Caco-2 (cell line): ENCODE measurements at regions not wholly inside any gene's neighbourhood (a gene's known extent, or its start where the extent isn't known, plus 50 kb on each side); places are given as distances from the start of the nearest gene placed in this dataset.

Experiments used
- BruUV-seq: library from RNA; stranded (reverse); fragments of 400-500 nt; replicated peaks from 2 replicates; lab custom pipeline; 2021; lab: Mats Ljungman, UMichigan
- CTCF ChIA-PET: fragments of 300-600 bp; sonication (Branson Sonifier 250); formaldehyde crosslinking; loops from one replicate; lab custom pipeline; 2022; ENCODE audit warnings: antibody characterized with exemption; lab: Charles Lee
- POLR2A ChIA-PET: fragments of 300-600 bp; sonication (Branson Sonifier 250); formaldehyde crosslinking; loops from one replicate; lab custom pipeline; 2022; ENCODE audit warnings: antibody characterized with exemption; lab: Charles Lee
- DNase-seq, 2 experiments: peaks; one replicate each; pipeline versions ENCODE4 v3.0.0 to v3.0.0-alpha.2; 2020 to 2022
- H3K27me3 ChIP-seq: replicated peaks from 2 replicates; pipeline ENCODE4 v1.6.0; 2011; ENCODE audit warnings: low read length; ENCODE audit not compliant: control insufficient read depth, insufficient read depth
- H3K36me3 ChIP-seq: 2 replicates; pipeline ENCODE4 v1.5.1; 2011; ENCODE audit warnings: low read length; ENCODE audit not compliant: control insufficient read depth, insufficient read depth
- H3K4me1 ChIP-seq: fragments of 250-450 bp; sonication (Bioruptor Pico); 2 replicates; pipeline ENCODE4 v1.5.1; 2020; ENCODE audit warnings: mild to moderate bottlenecking
- H3K4me3 ChIP-seq: 2 replicates; pipeline ENCODE4 v1.5.1; 2011; ENCODE audit warnings: low read depth, mild to moderate bottlenecking, control low read depth, low read length
- H3K9me3 ChIP-seq: fragments of 250-450 bp; sonication (Bioruptor Pico); 2 replicates; pipeline ENCODE4 v1.5.1; 2020; ENCODE audit warnings: mild to moderate bottlenecking, moderate library complexity
- H3K27ac Mint-ChIP-seq: one replicate; pipeline ENCODE4 v1.8.0; 2022; ENCODE audit warnings: mixed read lengths; ENCODE audit not compliant: unreplicated experiment
- H3K27me3 Mint-ChIP-seq: one replicate; pipeline ENCODE4 v1.8.0; 2022; ENCODE audit warnings: mixed read lengths; ENCODE audit not compliant: insufficient read depth, unreplicated experiment
- H3K36me3 Mint-ChIP-seq: one replicate; pipeline ENCODE4 v1.8.0; 2022; ENCODE audit warnings: mild to moderate bottlenecking, mixed read lengths; ENCODE audit not compliant: insufficient read depth, unreplicated experiment
- H3K4me1 Mint-ChIP-seq: one replicate; pipeline ENCODE4 v1.8.0; 2022; ENCODE audit warnings: low read depth, mixed read lengths; ENCODE audit not compliant: unreplicated experiment
- H3K4me3 Mint-ChIP-seq: one replicate; pipeline ENCODE4 v1.8.0; 2022; ENCODE audit warnings: mild to moderate bottlenecking, moderate library complexity, mixed read lengths; ENCODE audit not compliant: unreplicated experiment
- H3K9me3 Mint-ChIP-seq: one replicate; pipeline ENCODE4 v1.8.0; 2022; ENCODE audit warnings: mixed read lengths; ENCODE audit not compliant: unreplicated experiment
- intact Hi-C: fragments of 100-400 bp; cut with micrococcal nuclease; formaldehyde crosslinking; loops from one replicate; pipeline ENCODE4 v1.10.0; 2022; ENCODE audit not compliant: unreplicated experiment
- TF ChIP-seq, protein P1 (sequence below), 2 experiments: fragments of 200-600 bp in 1 of 2; IDR thresholded peaks; 1 replicate in 1 of 2; 2 replicates in 1 of 2; pipeline versions ENCODE4 v1.5.1 to v1.8.0; 2011 to 2022; ENCODE audit warnings: antibody characterized with exemption in 1 of 2, control low read depth in 1 of 2, inconsistent platforms in 1 of 2, low read depth in 1 of 2, low read length in 1 of 2, mild to moderate bottlenecking in 1 of 2, moderate library complexity in 1 of 2; ENCODE audit not compliant: insufficient read depth in 1 of 2, severe bottlenecking in 1 of 2, unreplicated experiment in 1 of 2

DNA sequence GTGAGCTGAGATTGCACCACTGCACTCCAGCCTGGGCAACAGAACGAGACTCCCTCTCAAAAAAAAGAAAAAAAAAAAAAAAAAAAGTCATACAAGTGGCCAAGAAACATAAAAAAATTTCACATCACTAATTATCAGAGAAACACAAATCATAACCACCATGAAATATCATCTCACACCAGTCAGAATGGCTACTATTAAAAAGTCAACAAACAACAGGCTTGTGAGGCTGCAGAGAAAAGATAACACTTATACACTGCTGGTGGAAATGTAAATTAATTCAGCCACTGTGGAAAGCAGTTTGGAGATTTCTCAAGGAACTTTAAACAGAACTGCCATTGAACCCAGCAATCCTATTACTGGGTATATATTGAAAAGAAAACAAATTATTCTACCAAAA is 291.1 kb upstream of the MCTP2 start:
- POLR2A ChIA-PET: no interaction called here
- intact Hi-C loops: no loop called here
- no peak for DNase-seq
- CTCF ChIA-PET: no interaction called here
- Mint-ChIP-seq H3K4me1 (peaks cover 7% of the 10 kb centered on the region), H3K36me3 (no peaks in the 10 kb centered on the region), H3K9me3 (peaks cover 7% of the 10 kb centered on the region), H3K27ac (no peak overlapping the region), H3K27me3 (no peaks in the 10 kb centered on the region), H3K4me3 (no peak overlapping the region)
- no peaks in the 10 kb centered on the region for H3K27me3 ChIP-seq
- no peaks in the 10 kb centered on the region for H3K4me1 ChIP-seq
- TF ChIP-seq, protein P1, sequence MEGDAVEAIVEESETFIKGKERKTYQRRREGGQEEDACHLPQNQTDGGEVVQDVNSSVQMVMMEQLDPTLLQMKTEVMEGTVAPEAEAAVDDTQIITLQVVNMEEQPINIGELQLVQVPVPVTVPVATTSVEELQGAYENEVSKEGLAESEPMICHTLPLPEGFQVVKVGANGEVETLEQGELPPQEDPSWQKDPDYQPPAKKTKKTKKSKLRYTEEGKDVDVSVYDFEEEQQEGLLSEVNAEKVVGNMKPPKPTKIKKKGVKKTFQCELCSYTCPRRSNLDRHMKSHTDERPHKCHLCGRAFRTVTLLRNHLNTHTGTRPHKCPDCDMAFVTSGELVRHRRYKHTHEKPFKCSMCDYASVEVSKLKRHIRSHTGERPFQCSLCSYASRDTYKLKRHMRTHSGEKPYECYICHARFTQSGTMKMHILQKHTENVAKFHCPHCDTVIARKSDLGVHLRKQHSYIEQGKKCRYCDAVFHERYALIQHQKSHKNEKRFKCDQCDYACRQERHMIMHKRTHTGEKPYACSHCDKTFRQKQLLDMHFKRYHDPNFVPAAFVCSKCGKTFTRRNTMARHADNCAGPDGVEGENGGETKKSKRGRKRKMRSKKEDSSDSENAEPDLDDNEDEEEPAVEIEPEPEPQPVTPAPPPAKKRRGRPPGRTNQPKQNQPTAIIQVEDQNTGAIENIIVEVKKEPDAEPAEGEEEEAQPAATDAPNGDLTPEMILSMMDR (IDR thresholded peaks at IDR 0.05; ENCODE audit: insufficient read depth in 1 of 2, low read depth in 1 of 2, low read length in 1 of 2, severe bottlenecking in 1 of 2, unreplicated experiment in 1 of 2): no peak
- no peak overlapping the region for H3K4me3 ChIP-seq
- no TSS peak for BruUV-seq
- no peaks in the 10 kb centered on the region for H3K36me3 ChIP-seq
- no peaks in the 10 kb centered on the region for H3K9me3 ChIP-seq

DNA sequence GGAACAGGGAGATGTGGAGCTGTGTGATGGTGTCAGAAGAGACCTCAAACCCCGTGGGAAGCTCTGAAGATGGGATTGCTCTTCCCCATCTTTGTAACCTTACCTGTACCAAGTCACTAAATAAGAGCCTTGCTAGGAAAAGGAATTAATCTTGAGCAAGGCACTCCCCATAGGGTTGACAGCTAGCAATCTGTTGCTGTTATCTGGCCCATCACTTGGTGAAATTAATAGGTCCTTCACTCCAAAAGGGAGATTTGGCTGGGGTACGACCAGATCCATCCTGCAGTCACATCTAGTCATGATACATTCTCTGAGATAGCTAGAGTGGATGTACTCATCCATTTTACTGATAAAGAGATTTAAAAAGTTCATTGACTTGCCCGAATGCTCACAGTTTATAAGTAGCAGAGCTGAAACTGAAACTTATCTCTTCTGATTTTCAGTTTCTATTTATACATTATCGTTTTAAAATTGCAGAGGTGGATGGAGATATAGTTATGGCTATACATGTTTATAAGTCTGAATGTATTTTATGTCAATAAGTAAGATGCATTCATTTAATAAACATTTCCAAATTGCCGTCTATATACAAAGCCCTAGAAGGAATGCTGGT is 299.1 kb upstream of the MCTP2 start:
- no peaks in the 10 kb centered on the region for H3K9me3 ChIP-seq
- POLR2A ChIA-PET: no interaction called here
- H3K27ac Mint-ChIP-seq: no peak overlapping the region
- H3K36me3 ChIP-seq: no peaks in the 10 kb centered on the region
- no peaks in the 10 kb centered on the region for H3K9me3 Mint-ChIP-seq
- DNase-seq: no peak
- no peak overlapping the region for H3K4me3 ChIP-seq
- H3K4me3 Mint-ChIP-seq: no peak overlapping the region
- H3K4me1 ChIP-seq: no peaks in the 10 kb centered on the region
- no TSS peak for BruUV-seq
- intact Hi-C loops: no loop called here
- CTCF ChIA-PET: no interaction called here
- H3K27me3 Mint-ChIP-seq: peaks cover 5% of the 10 kb centered on the region
- H3K4me1 Mint-ChIP-seq: peaks cover 8% of the 10 kb centered on the region
- no peaks in the 10 kb centered on the region for H3K27me3 ChIP-seq
- TF ChIP-seq, protein P1 (IDR thresholded peaks at IDR 0.05; ENCODE audit: insufficient read depth in 1 of 2, low read depth in 1 of 2, low read length in 1 of 2, severe bottlenecking in 1 of 2, unreplicated experiment in 1 of 2): no peak
- no peaks in the 10 kb centered on the region for H3K36me3 Mint-ChIP-seq

DNA sequence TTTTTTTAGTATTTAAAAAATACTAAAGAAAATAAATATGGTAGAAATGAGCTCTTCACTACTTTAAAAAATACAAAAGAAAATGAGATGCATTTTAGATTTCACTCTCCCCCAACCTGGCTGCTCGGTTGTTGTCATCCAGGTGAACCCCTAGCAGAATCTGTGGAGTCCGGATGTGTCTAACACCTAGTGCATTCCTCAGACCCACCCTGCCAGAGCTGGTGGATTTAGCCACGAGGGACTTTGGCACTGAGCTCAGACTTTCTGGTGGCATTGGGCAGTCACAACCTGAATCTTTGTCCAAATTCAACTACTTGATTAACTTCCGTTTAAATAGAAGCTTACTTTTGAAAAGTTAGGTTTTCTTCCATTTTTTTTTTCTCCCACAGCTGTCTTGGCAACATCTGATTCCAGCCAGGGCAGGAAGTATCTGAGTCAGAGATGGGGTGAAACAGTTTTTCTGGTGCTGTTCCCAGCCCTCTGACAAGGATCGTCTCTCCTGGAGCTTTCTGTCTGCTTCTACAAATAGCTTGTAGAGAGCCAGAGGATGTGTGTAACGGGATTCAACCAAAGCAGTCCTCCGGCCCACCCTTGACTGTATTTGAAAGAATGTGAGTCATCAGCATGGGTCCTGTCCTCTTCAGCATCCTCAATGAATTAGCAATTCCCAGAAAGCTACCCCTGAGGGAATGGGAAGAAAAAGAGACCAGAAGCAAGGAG is 301.8 kb upstream of the MCTP2 start:
- no peaks in the 10 kb centered on the region for H3K27me3 ChIP-seq
- peaks cover 8% of the 10 kb centered on the region for H3K4me1 Mint-ChIP-seq
- peaks cover 5% of the 10 kb centered on the region for H3K27me3 Mint-ChIP-seq
- intact Hi-C loops: no loop called here
- no TSS peak for BruUV-seq
- H3K36me3 Mint-ChIP-seq: no peaks in the 10 kb centered on the region
- no peak overlapping the region for H3K4me3 Mint-ChIP-seq
- TF ChIP-seq, protein P1 (IDR thresholded peaks at IDR 0.05; ENCODE audit: insufficient read depth in 1 of 2, low read depth in 1 of 2, low read length in 1 of 2, severe bottlenecking in 1 of 2, unreplicated experiment in 1 of 2): no peak
- CTCF ChIA-PET: no interaction called here
- POLR2A ChIA-PET: no interaction called here
- H3K9me3 ChIP-seq: no peaks in the 10 kb centered on the region
- no peak for DNase-seq
- H3K36me3 ChIP-seq: no peaks in the 10 kb centered on the region
- H3K27ac Mint-ChIP-seq: no peak overlapping the region
- H3K4me1 ChIP-seq: no peaks in the 10 kb centered on the region
- no peaks in the 10 kb centered on the region for H3K9me3 Mint-ChIP-seq
- no peak overlapping the region for H3K4me3 ChIP-seq
